Right atrium auricular region (tissue), 2 donors: ENCODE measurements at regions not wholly inside any gene's neighbourhood (a gene's known extent, or its start where the extent isn't known, plus 50 kb on each side); places are given as distances from the start of the nearest gene placed in this dataset.

Experiments used
- DNase-seq: peaks from one replicate; pipeline ENCODE4 v3.0.0-alpha.2; 2019; ENCODE audit warnings: low spot score
- H3K27ac ChIP-seq, 2 donors: fragments of 200-600 bp; sonication (generic); 1 replicate in 1 of 2; 2 replicates in 1 of 2; pipeline ENCODE4 v1.5.1; 2016 to 2019
- H3K27me3 ChIP-seq, 2 donors: fragments of 200-600 bp; sonication (generic); one replicate each; pipeline versions ENCODE4 v1.5.1 to v1.6.0; 2017 to 2019
- H3K36me3 ChIP-seq: fragments of 200-600 bp; sonication (generic); one replicate; pipeline ENCODE4 v1.5.1; 2016
- H3K4me1 ChIP-seq, 2 donors: fragments of 200-600 bp; sonication (generic); one replicate each; pipeline versions ENCODE4 v1.5.1 to v1.6.0; 2017 to 2019
- H3K4me3 ChIP-seq, 2 donors: fragments of 200-600 bp; sonication (generic); 1 replicate in 1 of 2; 2 replicates in 1 of 2; pipeline ENCODE4 v1.5.1; 2017 to 2019; ENCODE audit warnings: mild to moderate bottlenecking in 1 of 2, moderate library complexity in 1 of 2
- H3K9me3 ChIP-seq, 2 donors: fragments of 200-600 bp; sonication (generic); one replicate each; pipeline ENCODE4 v1.5.1; 2019
- TF ChIP-seq, protein P1 (sequence below), 2 donors: fragments of 200-600 bp; sonication (generic); IDR thresholded peaks; one replicate each; pipeline ENCODE4 v1.5.1; 2019; ENCODE audit warnings: antibody characterized with exemption in 2 of 2

- no peak overlapping the region for H3K27ac ChIP-seq
- H3K9me3 ChIP-seq, result no peaks in the 10 kb centered on the region
- no peak overlapping the region for H3K4me3 ChIP-seq
- no peaks in the 10 kb centered on the region for H3K36me3 ChIP-seq
- DNase-seq, result no peak
- no peaks in the 10 kb centered on the region for H3K27me3 ChIP-seq
- no peaks in the 10 kb centered on the region for H3K4me1 ChIP-seq
- TF ChIP-seq, protein P1, sequence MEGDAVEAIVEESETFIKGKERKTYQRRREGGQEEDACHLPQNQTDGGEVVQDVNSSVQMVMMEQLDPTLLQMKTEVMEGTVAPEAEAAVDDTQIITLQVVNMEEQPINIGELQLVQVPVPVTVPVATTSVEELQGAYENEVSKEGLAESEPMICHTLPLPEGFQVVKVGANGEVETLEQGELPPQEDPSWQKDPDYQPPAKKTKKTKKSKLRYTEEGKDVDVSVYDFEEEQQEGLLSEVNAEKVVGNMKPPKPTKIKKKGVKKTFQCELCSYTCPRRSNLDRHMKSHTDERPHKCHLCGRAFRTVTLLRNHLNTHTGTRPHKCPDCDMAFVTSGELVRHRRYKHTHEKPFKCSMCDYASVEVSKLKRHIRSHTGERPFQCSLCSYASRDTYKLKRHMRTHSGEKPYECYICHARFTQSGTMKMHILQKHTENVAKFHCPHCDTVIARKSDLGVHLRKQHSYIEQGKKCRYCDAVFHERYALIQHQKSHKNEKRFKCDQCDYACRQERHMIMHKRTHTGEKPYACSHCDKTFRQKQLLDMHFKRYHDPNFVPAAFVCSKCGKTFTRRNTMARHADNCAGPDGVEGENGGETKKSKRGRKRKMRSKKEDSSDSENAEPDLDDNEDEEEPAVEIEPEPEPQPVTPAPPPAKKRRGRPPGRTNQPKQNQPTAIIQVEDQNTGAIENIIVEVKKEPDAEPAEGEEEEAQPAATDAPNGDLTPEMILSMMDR (IDR thresholded peaks at IDR 0.05), result no peak
Observed at GRCh38 chr15:83358972-83359564, 74.6 kb upstream of the BNC1 start.

DNA sequence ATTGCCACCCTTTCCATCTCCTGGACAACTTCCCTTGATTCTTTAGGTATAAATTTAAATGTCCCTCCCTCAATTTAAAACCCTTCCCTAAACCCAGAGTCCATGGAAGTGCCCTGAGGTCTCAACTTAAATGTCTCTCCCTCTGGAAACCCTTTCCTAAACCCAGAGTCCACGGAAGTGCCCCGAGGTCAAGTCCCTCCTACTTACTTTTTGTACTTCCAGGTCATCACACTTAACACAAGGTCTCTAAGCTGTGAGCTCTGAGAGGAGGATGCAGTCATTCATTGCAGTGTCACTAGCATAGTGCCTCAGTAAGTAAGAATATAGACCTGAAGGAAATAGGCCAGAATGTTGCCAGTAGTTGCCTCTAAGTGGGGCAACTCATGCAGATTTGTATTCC, 78.2 kb upstream of the BNC1 start:
- Histone ChIP-seq H3K4me3 (no peak overlapping the region), H3K36me3 (no peaks in the 10 kb centered on the region), H3K27ac (no peak overlapping the region), H3K27me3 (peaks cover 0 to 5% of the 10 kb centered on the region in 2 donors), H3K9me3 (no peaks in the 10 kb centered on the region), H3K4me1 (peaks cover 0 to 10% of the 10 kb centered on the region in 2 donors)
- DNase-seq, result no peak
- TF ChIP-seq, protein P1 (IDR thresholded peaks at IDR 0.05), result no peak

- no peak for DNase-seq
- no peaks in the 10 kb centered on the region for H3K9me3 ChIP-seq
- TF ChIP-seq, protein P1 (IDR thresholded peaks at IDR 0.05), result no peak
- no peak overlapping the region for H3K4me3 ChIP-seq
- no peak overlapping the region for H3K27ac ChIP-seq
- H3K36me3 ChIP-seq, result no peaks in the 10 kb centered on the region
- H3K27me3 ChIP-seq, result peaks cover 0 to 5% of the 10 kb centered on the region in 2 donors
- peaks cover 0 to 10% of the 10 kb centered on the region in 2 donors for H3K4me1 ChIP-seq
Observed at GRCh38 chr15:83364501-83364900, 80.0 kb upstream of the BNC1 start.

GRCh38 chr15:83365370-83365938, 81.0 kb upstream of the BNC1 start:
- Histone ChIP-seq H3K9me3 (no peaks in the 10 kb centered on the region), H3K27ac (no peak overlapping the region), H3K4me1 (peaks cover 0 to 10% of the 10 kb centered on the region in 2 donors), H3K36me3 (no peaks in the 10 kb centered on the region), H3K27me3 (peaks cover 0 to 5% of the 10 kb centered on the region in 2 donors), H3K4me3 (peak overlapping the region; percentile 30 to 43)
- TF ChIP-seq, protein P1 (IDR thresholded peaks at IDR 0.05), result no peak
- no peak for DNase-seq

- no peaks in the 10 kb centered on the region for H3K36me3 ChIP-seq
- DNase-seq, result no peak
- no peak overlapping the region for H3K4me3 ChIP-seq
- H3K4me1 ChIP-seq, result no peaks in the 10 kb centered on the region
- H3K9me3 ChIP-seq, result no peaks in the 10 kb centered on the region
- H3K27me3 ChIP-seq, result no peaks in the 10 kb centered on the region
- H3K27ac ChIP-seq, result no peak overlapping the region
- TF ChIP-seq, protein P1 (IDR thresholded peaks at IDR 0.05), result no peak
Observed at GRCh38 chr15:83372434-83372891, 74.7 kb upstream of the SH3GL3 start.
